HG03354 (cell line): ENCODE measurements at regions not wholly inside any gene's neighbourhood (a gene's known extent, or its start where the extent isn't known, plus 50 kb on each side); places are given as distances from the start of the nearest gene placed in this dataset.
"Not testable (repeated sequence)": the region's sequence is repeated elsewhere in the genome, so short reads cannot be mapped to it uniquely, and the experiment has no call there.

ENCODE experiments used
- ATAC-seq: cut with Tn5 transposase; IDR thresholded peaks from one replicate; pipeline ENCODE4 v1.9.1; 2021; ENCODE audit warnings: mild to moderate bottlenecking; ENCODE audit not compliant: unreplicated experiment, poor library complexity, severe bottlenecking

DNA sequence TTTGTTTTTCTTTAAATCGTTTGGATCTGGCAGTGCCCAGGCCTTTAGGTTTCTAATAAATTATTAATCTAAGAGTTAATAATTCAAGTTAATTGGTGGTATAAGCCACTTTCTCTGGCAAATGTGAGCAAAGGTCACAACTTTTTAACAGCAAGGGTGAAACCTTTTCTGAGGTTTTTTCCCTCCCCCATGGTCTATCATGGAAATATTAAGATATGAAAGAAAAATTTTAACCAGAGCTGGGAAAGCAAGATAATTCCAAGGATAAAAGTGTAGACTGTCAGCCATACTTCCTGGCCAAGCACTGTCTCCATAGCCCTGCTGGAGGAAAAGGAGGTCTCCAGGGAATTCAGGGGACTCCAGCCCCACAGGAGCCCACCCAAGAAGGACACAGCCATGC is 341.2 kb downstream of the SETD4 start:
- no peak for ATAC-seq

DNA sequence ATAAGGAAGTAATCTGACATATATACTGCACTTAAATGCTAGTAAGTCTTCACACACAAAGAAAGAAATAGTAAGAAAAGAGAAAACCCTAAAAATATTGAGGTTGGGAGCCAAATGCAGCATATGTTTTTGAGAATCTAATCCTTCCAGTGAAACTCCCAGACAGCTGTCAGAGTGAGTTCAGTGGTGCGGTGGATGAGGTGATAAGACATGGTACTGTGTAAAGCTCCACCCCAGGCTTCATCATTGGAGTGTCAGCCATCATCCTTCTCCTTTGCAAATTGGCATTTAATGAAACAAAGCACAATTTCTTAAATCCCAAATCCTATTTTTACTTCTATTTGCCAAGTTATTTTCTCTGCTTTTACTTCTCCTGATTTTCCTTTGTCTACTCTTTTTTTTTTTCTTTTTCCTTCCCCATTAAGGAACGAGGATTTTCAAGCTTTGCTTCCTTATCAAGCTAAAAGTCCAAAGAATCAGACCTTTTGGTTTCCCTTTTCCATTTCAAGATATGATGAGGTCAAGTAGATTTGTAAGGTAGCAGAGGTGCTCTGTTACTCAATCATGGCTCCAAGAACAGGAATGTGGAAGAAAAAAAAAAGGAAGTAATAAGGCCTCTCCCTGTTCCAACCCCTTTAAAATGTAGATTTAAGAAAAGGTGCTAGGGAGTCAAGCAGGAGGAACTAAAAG is 343.3 kb downstream of the SETD4 start:
- no peak for ATAC-seq

DNA sequence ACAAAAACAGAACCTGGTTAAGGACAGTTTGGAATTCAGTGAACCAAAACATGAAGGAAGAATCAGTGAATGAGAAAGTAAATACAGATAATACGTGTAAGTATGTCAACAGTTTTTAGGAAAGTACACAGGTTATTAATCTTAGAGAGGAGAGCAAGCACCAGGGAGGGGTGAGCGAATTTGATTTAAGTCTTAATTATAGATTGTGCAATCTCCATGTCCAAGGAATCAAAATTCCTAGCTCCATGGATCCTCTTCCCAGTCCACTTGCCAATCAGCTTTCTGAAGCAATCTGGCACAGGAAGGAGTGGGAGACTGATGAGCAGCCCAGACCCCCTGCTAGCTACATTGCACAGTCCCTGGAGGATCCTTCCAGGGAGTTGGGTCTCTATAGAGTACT is 346.4 kb downstream of the SETD4 start:
- ATAC-seq: no peak

DNA sequence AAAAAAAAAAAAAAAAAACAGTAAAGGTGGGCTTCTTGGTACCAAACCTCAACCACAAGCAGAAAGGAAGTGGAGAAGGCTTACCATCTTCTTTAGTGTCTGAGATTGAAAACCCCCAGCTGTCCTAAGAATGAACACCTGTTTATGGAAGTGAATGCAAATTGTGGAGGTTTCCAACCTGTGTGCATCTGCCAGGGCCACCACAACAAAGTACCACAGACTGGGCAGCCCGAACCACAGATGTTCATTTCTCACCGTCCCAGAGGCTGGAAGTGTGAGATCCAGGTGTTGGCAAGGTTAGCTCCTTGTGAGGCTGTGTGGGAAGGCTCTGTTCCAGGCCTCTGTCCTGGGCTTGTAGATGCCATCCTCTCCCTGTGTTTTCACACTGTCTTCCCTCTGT is 348.7 kb downstream of the SETD4 start:
- no peak for ATAC-seq

DNA sequence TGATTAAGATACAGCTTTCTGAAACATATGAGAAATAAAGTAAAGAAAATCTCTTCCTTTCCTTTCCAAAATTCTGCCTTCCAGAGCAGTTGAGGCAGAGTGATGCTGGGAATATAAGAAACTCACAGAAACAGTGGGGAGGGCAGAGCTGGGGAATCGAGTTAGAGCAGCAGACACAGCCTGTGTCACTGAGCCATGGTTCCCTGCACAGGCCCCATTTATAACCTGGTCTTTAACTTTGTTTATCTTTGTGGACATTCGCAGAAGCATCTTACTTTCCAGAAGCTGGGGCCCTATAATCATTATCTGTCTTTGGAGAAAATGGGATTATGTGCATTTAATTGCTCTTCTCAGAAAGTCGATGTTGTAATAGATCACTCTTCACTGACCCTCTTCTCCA is 349.1 kb downstream of the SETD4 start:
- ATAC-seq: no peak

DNA sequence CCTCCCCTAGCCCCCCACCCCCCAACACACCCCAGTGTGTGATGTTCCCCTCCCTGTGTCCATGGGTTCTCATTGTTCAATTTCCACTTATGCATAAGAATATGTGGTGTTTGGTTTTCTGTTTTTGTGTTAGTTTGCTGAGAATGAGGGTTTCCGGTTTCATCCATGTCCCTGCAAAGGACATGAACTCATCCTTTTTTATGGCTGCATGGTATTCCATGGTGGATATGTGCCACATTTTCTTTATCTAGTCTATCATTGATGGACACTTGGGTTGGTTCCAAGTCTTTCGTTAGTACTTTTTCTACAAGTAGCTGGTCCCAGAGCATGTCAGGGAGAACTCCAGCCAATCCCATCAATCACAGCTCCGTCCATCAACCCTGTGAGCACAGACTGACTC is 350.3 kb downstream of the SETD4 start:
- ATAC-seq: not testable (repeated sequence)

DNA sequence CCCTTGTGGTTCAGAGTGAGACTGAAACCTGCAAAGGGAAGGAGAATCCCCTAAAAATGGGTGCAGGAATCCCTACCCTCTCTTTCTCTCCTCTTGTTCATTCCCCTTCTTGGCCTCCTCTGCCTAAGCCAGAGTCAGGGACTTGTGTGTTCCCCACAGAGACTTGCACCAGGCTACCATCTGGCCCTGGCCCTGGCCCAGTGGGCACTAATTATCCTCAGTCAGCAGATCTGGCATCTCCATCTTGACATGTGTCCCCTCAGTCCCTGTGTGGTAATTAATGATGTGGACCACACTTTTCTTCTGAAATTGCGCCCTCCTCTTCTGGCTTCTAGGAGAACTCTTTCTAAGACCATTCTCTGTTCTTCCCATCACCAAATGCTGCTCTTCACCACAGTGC is 354.4 kb downstream of the SETD4 start:
- no peak for ATAC-seq

DNA sequence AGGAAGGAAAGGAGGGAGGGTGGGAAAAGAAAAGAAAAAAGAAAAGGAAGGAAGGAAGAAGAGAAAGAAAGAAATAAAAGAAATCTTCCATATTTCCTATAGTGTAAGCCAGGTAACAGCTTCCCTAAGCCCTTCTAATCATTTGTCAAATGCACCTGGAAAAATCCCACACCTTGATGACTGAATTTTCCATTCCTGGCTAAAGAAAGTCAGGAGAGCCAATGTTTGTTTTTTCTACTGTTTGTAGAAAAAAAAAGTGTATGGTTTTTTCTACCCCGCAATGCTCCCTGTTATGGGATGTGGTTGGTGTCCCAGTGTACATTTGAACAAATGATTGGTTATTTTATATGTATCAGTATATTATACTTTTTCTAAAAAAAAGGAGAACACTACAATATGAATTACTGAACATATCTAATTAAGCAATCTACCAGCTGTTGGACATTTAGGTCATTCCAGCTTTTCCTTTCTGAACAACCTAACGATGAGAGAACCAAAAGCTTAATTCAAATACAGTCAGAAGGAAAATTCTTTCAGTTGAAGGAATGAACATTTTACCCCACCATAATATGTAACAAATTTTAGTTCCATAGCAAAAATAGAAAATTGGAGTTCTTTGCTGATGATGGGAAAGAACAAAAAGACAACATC is 355.0 kb downstream of the SETD4 start:
- ATAC-seq: no peak

DNA sequence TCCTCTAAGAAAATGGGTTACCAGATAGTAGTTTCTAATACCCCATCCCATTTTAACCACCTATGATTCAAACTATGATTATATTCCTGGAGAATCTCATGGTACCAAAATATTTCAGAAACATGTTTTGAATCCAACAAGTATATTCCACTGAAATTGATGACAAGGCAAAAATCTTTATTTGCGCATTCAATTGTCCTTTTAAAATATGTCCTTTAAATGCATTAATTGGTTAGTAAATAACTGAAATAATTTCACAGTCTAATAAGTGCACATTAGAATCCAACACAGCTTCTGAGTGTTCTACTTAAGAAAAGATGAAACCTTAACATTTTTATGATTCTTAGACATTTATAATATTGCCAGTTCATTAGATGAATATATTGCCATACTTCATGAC is 356.6 kb downstream of the SETD4 start:
- ATAC-seq: no peak

DNA sequence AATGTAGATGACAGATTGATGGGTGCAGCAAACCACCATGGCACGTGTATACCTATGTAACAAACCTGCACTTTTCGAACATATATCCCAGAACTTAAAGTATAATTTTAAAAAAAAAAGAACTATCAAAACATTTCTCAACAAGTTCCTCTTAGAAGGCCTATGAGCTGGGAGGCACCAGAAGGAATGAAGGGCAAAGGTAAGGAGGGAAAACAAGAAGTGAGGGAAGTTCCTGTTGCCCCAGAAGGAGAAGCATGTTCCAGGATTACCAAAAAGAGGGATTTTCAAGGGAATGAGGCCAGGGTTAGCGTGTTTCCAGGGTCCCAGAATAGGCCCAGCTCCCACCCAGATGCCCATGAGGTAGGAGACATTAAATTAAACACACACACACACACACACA is 361.0 kb downstream of the SETD4 start:
- no peak for ATAC-seq

DNA sequence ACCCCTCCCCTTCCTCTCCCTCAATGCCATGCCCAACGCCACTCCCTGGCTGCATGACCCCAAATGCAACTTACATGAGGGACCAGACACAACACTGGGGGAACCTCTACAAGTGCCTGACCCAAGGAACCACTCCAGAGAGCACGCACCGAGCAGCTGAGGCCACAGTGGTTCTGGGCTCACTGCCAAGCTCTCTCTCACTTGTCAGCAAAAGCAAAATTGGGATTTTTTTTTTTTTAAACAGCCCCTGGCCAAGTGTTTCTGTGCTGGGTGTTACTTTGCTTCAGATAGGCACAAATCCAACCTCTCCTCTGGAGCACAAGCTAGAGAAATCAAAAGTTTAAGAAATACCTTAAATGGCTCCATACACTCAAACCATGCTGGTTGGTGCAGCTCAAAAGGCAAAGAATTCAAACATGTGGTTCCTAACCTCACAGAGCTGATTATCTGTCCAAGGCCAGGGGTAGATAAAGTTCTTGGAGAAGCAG is 363.0 kb downstream of the SETD4 start:
- no peak for ATAC-seq

DNA sequence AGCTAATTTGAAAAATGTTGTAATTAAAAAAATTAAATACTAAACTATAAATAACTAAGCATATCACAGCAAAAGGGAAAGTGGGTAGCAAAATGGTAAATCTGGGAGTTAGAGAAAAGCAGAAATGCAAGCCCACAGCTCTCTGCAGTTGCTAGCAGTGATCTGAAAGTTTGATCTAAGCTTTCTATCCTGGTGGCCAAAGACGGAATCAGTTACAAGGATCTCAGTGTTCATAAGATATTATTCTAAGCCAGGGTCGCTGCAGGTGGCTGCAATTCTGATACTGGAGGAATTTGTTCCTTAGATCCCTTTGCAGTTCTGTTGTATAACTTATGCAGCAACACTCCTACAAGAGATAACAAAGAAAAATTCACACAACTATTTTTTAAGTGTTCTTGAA is 363.7 kb downstream of the SETD4 start:
- no peak for ATAC-seq

DNA sequence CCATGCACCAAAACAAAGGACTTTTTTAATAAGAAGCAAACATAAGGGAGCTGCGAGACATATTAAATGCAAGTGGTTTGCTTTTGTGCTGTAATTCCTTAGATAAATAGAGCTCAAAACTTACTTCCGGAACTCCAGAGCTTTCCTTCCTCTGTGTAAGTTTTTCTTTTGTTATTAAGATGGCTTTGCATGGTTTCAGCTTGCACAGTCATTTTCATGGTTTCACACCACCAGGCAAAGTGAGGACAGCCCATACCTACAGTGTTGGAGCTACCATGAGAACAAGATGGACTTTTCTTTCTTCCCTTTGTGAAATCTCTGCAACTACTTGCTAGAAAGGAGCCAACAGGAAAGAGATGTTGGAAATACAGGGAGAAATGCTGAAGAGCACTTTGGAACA is 368.0 kb downstream of the SETD4 start:
- no peak for ATAC-seq

DNA sequence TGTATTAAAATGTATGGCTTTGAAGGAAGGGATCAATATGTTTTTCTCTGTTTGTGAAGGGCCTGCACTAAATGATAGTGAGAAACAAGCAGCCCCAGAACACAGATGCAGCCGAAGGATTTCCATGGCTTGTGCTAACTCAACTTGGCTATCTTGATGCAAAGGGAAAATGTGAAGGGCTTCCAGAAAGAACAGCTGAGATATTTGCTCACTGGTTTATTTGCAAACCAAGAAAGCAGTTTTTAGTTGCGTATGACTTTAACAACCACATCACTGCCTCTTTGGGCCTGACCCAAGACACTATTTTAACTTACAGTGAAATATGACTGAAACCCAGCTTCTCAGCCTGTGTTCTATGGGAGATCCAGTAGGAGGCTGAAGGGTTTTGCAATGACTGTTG is 369.9 kb downstream of the SETD4 start:
- ATAC-seq: no peak

DNA sequence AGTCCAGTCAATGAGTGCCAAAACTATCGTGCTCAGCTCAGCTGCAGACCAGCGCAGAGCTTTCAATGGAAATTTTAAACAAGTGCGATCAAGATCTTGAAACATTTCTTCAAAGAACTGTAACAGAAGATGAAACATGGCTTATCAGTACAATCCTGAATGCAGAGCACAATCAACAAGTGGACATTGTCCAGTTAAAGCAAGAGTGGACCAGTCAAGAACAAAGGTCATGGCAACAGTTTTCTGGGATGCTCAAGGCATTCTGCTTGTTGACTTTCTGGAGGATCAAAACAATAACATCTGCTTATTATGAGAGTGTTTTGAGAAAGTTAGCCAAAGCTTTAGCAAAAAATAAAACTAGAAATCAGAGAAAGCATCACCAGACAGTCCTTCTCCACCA is 374.2 kb downstream of the SETD4 start:
- ATAC-seq: no peak

DNA sequence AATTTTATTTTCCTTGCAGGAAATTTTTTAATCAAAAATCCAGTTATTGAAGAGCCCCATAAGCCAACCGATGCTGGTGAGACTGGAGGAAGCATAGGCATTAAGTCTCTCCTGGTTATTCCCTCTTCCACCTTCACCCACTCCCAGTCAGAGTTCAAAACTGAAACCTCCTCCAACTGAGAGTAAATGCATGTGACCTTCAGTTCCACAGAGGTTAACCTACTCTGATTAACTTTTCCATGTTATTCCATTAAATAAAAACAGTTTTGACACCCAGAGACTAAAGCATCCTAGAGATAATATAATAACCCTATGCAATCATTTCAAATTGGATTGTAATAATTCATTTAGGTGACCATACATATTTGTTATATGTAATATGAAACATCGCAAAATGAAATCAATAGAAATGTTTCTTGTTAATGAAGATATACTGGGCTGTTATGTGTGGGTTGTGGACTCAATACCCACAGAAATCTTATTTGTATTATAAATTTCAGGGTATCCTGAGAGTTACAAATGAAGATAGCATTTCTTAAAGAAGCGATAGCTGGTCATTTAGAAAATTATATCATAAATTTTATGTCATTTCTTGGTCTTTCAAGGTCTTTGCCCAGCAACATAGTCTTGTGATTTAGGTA is 376.5 kb downstream of the SETD4 start:
- ATAC-seq: no peak

DNA sequence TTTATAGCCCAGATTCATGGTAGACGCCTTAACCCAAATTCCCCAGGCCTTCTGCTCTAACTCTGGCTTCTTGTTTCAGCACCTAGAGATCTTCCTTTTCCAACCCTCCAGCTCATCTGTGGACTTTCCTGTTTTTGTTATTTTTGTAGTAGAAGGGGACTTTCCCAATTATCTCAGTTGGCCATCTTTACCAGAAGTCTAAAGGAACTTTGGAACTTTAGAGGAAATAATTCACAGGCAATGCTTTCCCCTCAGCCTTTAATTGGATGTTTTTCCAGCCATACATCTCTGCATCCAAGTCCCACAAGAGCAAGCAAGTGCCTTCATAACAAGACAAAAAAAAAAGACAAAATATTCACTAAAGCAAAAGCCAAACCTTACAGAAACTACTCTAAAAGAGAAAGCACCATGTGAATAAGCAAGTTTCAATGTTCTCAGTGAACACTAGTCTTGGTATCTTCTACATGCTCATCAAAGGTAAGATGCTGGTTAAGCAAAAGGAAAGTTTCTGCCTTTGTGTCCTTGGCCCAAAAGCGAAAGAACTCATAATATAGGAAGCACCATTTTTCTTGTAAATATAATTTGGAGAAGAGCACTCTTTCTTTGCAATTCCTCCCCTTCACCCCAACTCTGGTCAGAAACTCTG is 377.3 kb downstream of the SETD4 start:
- ATAC-seq: no peak

DNA sequence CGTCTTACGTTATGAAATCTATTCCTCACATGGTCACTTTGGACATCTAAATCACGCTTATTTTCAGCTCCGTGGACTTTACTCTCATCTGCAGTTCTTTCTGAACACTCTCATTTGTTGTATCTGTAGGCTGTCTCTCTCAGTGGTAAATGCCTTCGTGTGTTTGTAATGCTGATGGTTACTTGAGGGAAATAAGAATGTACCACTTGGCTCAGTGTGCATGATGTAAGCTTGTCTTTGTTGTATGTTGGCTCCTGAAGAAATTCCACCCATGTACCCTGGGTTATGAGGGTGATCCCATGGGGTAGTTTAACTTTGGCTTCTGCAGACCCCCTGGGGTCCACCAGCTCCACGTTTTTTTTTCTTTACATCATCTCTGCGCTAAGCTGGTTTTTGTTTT is 378.4 kb downstream of the SETD4 start:
- no peak for ATAC-seq

DNA sequence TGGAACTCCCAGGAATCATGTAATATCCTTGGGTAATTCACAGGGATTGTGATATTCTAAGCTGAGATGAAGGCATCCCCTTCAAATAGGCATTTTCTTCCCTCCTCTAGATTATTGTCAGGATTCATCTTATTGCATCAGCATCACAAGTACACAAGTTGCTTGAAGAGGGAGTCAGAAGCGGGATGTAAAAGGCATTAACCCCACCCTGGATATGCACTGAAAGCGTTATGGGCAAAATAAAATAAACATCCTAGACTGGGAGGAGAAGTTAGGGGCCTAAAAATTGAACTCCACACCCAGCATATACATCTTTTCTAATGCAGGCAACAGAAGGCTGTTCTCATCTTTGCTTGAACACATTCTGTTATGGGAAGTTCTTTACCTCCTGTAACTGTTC is 381.2 kb downstream of the SETD4 start:
- ATAC-seq: no peak

DNA sequence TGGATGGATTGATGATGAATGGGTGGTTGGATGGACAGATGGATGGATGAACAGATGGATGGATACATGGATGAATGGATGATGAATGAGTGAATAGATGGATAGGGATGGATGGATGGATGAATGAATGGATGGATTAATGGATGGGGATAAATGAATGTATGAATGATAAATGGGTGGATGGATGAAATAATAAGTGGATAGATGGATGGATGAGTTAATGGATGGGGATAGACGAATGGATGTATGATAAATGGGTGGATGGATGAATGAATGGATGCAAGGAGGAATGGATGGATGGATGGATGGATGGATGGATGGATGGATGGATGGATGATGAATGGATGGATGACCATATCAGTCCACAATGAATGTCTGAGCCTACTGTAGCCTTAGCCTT is 381.9 kb downstream of the SETD4 start:
- no peak for ATAC-seq
